GM12891 (cell line): ENCODE measurements at regions not wholly inside any gene's neighbourhood (a gene's known extent, or its start where the extent isn't known, plus 50 kb on each side); places are given as distances from the start of the nearest gene placed in this dataset.
"Not testable (repeated sequence)": the region's sequence is repeated elsewhere in the genome, so short reads cannot be mapped to it uniquely, and the experiment has no call there.

Source experiments
- DNase-seq: peaks from one replicate; pipeline ENCODE4 v3.0.0; 2011; ENCODE audit warnings: low spot score; ENCODE audit not compliant: insufficient read length
- FAIRE-seq: peaks from 2 replicates; lab custom pipeline; 2011; peaks lifted over from hg19 to GRCh38; lab: Jason Lieb, UNC
- PAX5 ChIP-seq: IDR thresholded peaks from 2 replicates; pipeline ENCODE4 v1.6.1; 2011; ENCODE audit warnings: low read length, moderate library complexity, mild to moderate bottlenecking; ENCODE audit not compliant: insufficient read depth, severe bottlenecking
- POLR2A ChIP-seq: IDR thresholded peaks from 2 replicates; pipeline ENCODE4 v1.6.1; 2011; ENCODE audit warnings: low read depth, low read length, control low read depth
- POLR2AphosphoS5 ChIP-seq: IDR thresholded peaks from 2 replicates; pipeline ENCODE4 v1.6.1; 2011; ENCODE audit warnings: low read depth, low read length, control low read depth
- POU2F2 ChIP-seq: IDR thresholded peaks from 2 replicates; pipeline ENCODE4 v1.6.1; 2011; ENCODE audit warnings: low read depth, mild to moderate bottlenecking, control low read depth, low read length, moderate library complexity
- SPI1 ChIP-seq: IDR thresholded peaks from 2 replicates; pipeline ENCODE4 v1.6.1; 2011; ENCODE audit warnings: low read depth, low read length, control low read depth
- TAF1 ChIP-seq: IDR thresholded peaks from 2 replicates; pipeline ENCODE4 v1.6.1; 2011; ENCODE audit warnings: low read depth, low read length, control low read depth

- DNase-seq (no peak), FAIRE-seq (no peak)
- no peak for TF ChIP-seq POU2F2
- no peak for TF ChIP-seq SPI1
- no peak for TF ChIP-seq POLR2AphosphoS5
- no peak for TF ChIP-seq TAF1
- TF ChIP-seq PAX5 = no peak
- no peak for TF ChIP-seq POLR2A
Observed at GRCh38 chr10:131574707-131575430, 263.3 kb upstream of the TCERG1L start.

- FAIRE-seq = no peak
- no peak for DNase-seq
- no peak for TF ChIP-seq SPI1
Observed at GRCh38 chr10:131575877-131576276, 264.4 kb upstream of the TCERG1L start.

- no peak for DNase-seq
- TF ChIP-seq POLR2AphosphoS5 = no peak
- FAIRE-seq = no peak
Observed at GRCh38 chr10:131576341-131577177, 265.0 kb upstream of the TCERG1L start.

GRCh38 chr10:131577178-131577555, 265.6 kb upstream of the TCERG1L start:
- DNase-seq (no peak), FAIRE-seq (no peak)
- TF ChIP-seq POLR2AphosphoS5 (no peak), POLR2A (no peak), PAX5 (no peak), POU2F2 (no peak), TAF1 (no peak), SPI1 (no peak)

GRCh38 chr10:131577786-131578471, 266.4 kb upstream of the TCERG1L start:
- FAIRE-seq = no peak
- no peak for DNase-seq
- TF ChIP-seq POLR2AphosphoS5 (no peak), POLR2A (no peak), PAX5 (no peak), SPI1 (no peak), POU2F2 (no peak), TAF1 (no peak)

- FAIRE-seq = no peak
- DNase-seq = no peak
- TF ChIP-seq PAX5 (no peak), TAF1 (no peak), SPI1 (no peak), POLR2AphosphoS5 (no peak), POLR2A (no peak), POU2F2 (no peak)
Observed at GRCh38 chr10:131578472-131578970, 267.0 kb upstream of the TCERG1L start.

GRCh38 chr10:131579251-131580071, 267.9 kb upstream of the TCERG1L start:
- TF ChIP-seq PAX5 = no peak
- TF ChIP-seq POLR2A = no peak
- TF ChIP-seq SPI1 = no peak
- no peak for TF ChIP-seq POLR2AphosphoS5
- no peak for TF ChIP-seq POU2F2
- no peak for TF ChIP-seq TAF1
- DNase-seq (no peak), FAIRE-seq (no peak)

GRCh38 chr10:131580076-131580652, 268.6 kb upstream of the TCERG1L start:
- TF ChIP-seq TAF1 (no peak), PAX5 (no peak), POU2F2 (no peak), POLR2A (no peak), POLR2AphosphoS5 (no peak), SPI1 (no peak)
- no peak for FAIRE-seq
- DNase-seq = no peak

GRCh38 chr10:131580674-131581073, 269.2 kb upstream of the TCERG1L start:
- FAIRE-seq (no peak), DNase-seq (no peak)
- TF ChIP-seq PAX5 (no peak), POLR2A (no peak), POU2F2 (no peak), SPI1 (no peak), POLR2AphosphoS5 (no peak), TAF1 (no peak)

- not testable (repeated sequence) for FAIRE-seq, DNase-seq
Observed at GRCh38 chr10:131581547-131581946, 270.0 kb upstream of the TCERG1L start.
